PC-9 (cell line): ENCODE measurements at regions not wholly inside any gene's neighbourhood (a gene's known extent, or its start where the extent isn't known, plus 50 kb on each side); places are given as distances from the start of the nearest gene placed in this dataset.
"Not testable (repeated sequence)": the region's sequence is repeated elsewhere in the genome, so short reads cannot be mapped to it uniquely, and the experiment has no call there.

ENCODE experiments used
- CTCF ChIP-seq: fragments of 200-600 bp; sonication (generic); conservative IDR thresholded peaks from 2 replicates; pipeline ENCODE4 v1.6.1; 2017; ENCODE audit warnings: mixed run types, antibody characterized with exemption, mild to moderate bottlenecking, moderate library complexity
- EZH2 ChIP-seq: fragments of 200-600 bp; sonication (generic); IDR thresholded peaks from 2 replicates; pipeline ENCODE4 v1.8.0; 2017; ENCODE audit warnings: antibody characterized with exemption, low read depth

DNA sequence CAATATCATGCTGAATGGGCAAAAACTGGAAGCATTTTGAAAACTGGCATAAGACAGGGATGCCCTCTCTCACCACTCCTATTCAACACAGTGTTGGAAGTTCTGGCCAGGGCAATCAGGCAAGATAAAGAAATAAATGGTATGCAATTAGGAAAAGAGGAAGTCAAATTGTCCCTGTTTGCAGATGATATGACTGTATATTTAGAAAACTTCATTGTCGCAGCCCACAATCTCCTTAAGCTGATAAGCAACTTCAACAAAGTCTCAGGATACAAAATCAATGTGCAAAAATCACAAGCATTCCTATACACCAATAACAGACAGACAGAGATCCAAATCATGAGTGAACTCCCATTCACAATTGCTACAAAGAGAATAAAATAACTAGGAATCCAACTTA, 136.8 kb downstream of the ZNF608 start:
- TF ChIP-seq CTCF, EZH2: not testable (repeated sequence)
